ENCODE measurements at regions not wholly inside any gene's neighbourhood (a gene's known extent, or its start where the extent isn't known, plus 50 kb on each side); places are given as distances from the start of the nearest gene placed in this dataset.
"Not testable (repeated sequence)": the region's sequence is repeated elsewhere in the genome, so short reads cannot be mapped to it uniquely, and the experiment has no call there.

- Histone ChIP-seq H3K4me3 (ENCODE audit: low read length) (no peak overlapping the region), H3K9me3 (ENCODE audit: insufficient read depth, low read depth, low read length) (no peaks in the 10 kb centered on the region), H3K9ac (ENCODE audit: low read depth, low read length) (no peak overlapping the region)
These were observed 570.4 kb upstream of the ST8SIA4 start for GRCh38 chr5:101473483-101473882.

GRCh38 chr5:101461455-101461854, 558.4 kb upstream of the ST8SIA4 start:
- no peaks in the 10 kb centered on the region for H3K9me3 ChIP-seq (ENCODE audit: insufficient read depth, low read depth, low read length)
- H3K9ac ChIP-seq (ENCODE audit: low read depth, low read length): no peak overlapping the region
- no peaks in the 10 kb centered on the region for H3K36me3 ChIP-seq (ENCODE audit: insufficient read depth, low read depth, low read length)
- H3K4me1 ChIP-seq (ENCODE audit: insufficient read depth, low read length): no peaks in the 10 kb centered on the region
- H3K27me3 ChIP-seq (ENCODE audit: insufficient read depth, low read length): no peaks in the 10 kb centered on the region
- no peak overlapping the region for H3K27ac ChIP-seq (ENCODE audit: low read length)
- H3K4me3 ChIP-seq (ENCODE audit: low read length): no peak overlapping the region

More at GRCh38 chr5:101473483-101473882, 570.4 kb upstream of the ST8SIA4 start:
- no peaks in the 10 kb centered on the region for H3K4me1 ChIP-seq (ENCODE audit: insufficient read depth, low read length)
- H3K27me3 ChIP-seq (ENCODE audit: insufficient read depth, low read length): no peaks in the 10 kb centered on the region
- no peak overlapping the region for H3K27ac ChIP-seq (ENCODE audit: low read length)
- no peaks in the 10 kb centered on the region for H3K36me3 ChIP-seq (ENCODE audit: insufficient read depth, low read depth, low read length)

DNA sequence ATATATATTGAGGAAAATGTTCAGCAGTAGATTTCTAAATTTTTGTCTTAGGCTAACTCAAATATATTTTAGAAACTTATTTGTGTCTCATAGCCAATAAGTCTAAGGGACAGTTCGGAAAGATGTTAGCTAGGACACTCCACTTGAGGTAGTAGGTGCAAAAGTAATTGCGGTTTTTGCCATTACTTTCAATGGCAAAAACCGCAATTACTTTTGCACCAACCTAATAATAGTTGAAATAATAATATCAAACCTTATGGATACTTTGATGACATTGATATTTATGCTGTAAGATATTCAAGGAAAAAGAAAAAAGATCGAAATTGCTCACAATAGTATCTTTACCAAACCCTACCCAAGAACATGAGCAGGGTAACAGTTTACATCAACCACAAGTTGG, 555.5 kb upstream of the ST8SIA4 start:
- no peaks in the 10 kb centered on the region for H3K36me3 ChIP-seq (ENCODE audit: insufficient read depth, low read depth, low read length)
- no peak overlapping the region for H3K27ac ChIP-seq (ENCODE audit: low read length)
- no peaks in the 10 kb centered on the region for H3K27me3 ChIP-seq (ENCODE audit: insufficient read depth, low read length)
- H3K9ac ChIP-seq (ENCODE audit: low read depth, low read length): no peak overlapping the region
- no peaks in the 10 kb centered on the region for H3K4me1 ChIP-seq (ENCODE audit: insufficient read depth, low read length)
- no peak overlapping the region for H3K4me3 ChIP-seq (ENCODE audit: low read length)
- no peaks in the 10 kb centered on the region for H3K9me3 ChIP-seq (ENCODE audit: insufficient read depth, low read depth, low read length)

DNA sequence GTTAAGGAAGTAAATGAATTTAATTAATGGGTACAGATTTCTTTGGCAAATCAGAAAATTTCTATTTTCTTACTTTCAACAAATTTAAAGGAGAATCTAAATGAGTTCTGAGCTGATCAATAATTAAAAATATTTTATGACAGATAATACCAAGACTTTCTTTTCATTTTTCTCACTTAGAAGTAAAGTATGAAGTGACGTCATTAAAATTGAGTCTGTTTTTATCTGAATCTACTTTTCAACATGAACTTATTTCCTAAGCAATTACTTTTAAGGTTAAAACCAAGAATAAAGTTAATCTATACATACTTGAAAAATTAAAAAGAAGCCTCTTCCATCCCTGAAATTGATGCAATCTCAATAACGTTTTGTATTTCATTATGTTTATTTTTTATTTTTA, 552.8 kb upstream of the ST8SIA4 start:
- Histone ChIP-seq H3K4me1 (ENCODE audit: insufficient read depth, low read length) (peaks cover 4% of the 10 kb centered on the region; the same call in 1 of the 2 replicates), H3K4me3 (ENCODE audit: low read length) (no peak overlapping the region), H3K36me3 (ENCODE audit: insufficient read depth, low read depth, low read length) (no peaks in the 10 kb centered on the region), H3K9ac (ENCODE audit: low read depth, low read length) (no peak overlapping the region), H3K27me3 (ENCODE audit: insufficient read depth, low read length) (no peaks in the 10 kb centered on the region), H3K9me3 (ENCODE audit: insufficient read depth, low read depth, low read length) (no peaks in the 10 kb centered on the region), H3K27ac (ENCODE audit: low read length) (no peak overlapping the region)

DNA sequence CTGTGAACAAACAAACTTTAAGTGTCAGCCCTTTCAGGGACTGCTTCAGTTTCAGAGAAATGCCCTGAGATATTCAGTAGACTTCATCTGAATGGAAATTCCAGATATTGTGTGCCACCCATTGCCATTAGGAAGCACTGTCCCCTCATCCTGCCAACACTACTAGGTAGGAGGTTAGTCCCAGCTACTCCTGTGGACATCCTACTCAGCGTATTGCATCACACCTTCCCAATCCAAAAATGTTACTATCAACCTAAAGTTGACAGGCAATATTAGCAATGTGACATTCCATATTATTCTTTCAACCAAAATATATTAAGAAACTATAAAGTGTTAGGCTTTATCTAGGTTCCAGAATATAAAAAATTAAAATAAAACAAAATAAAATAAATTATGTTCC, 552.0 kb upstream of the ST8SIA4 start:
- Histone ChIP-seq H3K9me3 (ENCODE audit: insufficient read depth, low read depth, low read length) (no peaks in the 10 kb centered on the region), H3K4me1 (ENCODE audit: insufficient read depth, low read length) (peaks cover 12% of the 10 kb centered on the region; the same call in 1 of the 2 replicates), H3K4me3 (ENCODE audit: low read length) (no peak overlapping the region)

GRCh38 chr5:101442281-101442680, 539.2 kb upstream of the ST8SIA4 start:
- not testable (repeated sequence) for H3K4me3 ChIP-seq (ENCODE audit: low read length); H3K4me1 ChIP-seq (ENCODE audit: insufficient read depth, low read length); H3K36me3 ChIP-seq (ENCODE audit: insufficient read depth, low read depth, low read length); H3K27me3 ChIP-seq (ENCODE audit: insufficient read depth, low read length); H3K9ac ChIP-seq (ENCODE audit: low read depth, low read length); H3K27ac ChIP-seq (ENCODE audit: low read length); H3K9me3 ChIP-seq (ENCODE audit: insufficient read depth, low read depth, low read length)

More for the DNA sequence above, 552.0 kb upstream of the ST8SIA4 start:
- H3K27me3 ChIP-seq (ENCODE audit: insufficient read depth, low read length): no peaks in the 10 kb centered on the region
- no peaks in the 10 kb centered on the region for H3K36me3 ChIP-seq (ENCODE audit: insufficient read depth, low read depth, low read length)
- H3K27ac ChIP-seq (ENCODE audit: low read length): no peak overlapping the region
- H3K9ac ChIP-seq (ENCODE audit: low read depth, low read length): no peak overlapping the region

GRCh38 chr5:101440173-101440572, 537.1 kb upstream of the ST8SIA4 start:
- Histone ChIP-seq H3K36me3 (ENCODE audit: insufficient read depth, low read depth, low read length) (no peaks in the 10 kb centered on the region), H3K27ac (ENCODE audit: low read length) (no peak overlapping the region), H3K4me1 (ENCODE audit: insufficient read depth, low read length) (no peaks in the 10 kb centered on the region), H3K9me3 (ENCODE audit: insufficient read depth, low read depth, low read length) (peaks cover 7% of the 10 kb centered on the region; the same call in 1 of the 2 replicates), H3K27me3 (ENCODE audit: insufficient read depth, low read length) (no peaks in the 10 kb centered on the region), H3K4me3 (ENCODE audit: low read length) (no peak overlapping the region), H3K9ac (ENCODE audit: low read depth, low read length) (no peak overlapping the region)

- Histone ChIP-seq H3K36me3 (ENCODE audit: insufficient read depth, low read depth, low read length) (no peaks in the 10 kb centered on the region), H3K9me3 (ENCODE audit: insufficient read depth, low read depth, low read length) (peaks cover 7% of the 10 kb centered on the region; the same call in 1 of the 2 replicates), H3K27ac (ENCODE audit: low read length) (no peak overlapping the region), H3K27me3 (ENCODE audit: insufficient read depth, low read length) (no peaks in the 10 kb centered on the region), H3K4me3 (ENCODE audit: low read length) (no peak overlapping the region), H3K4me1 (ENCODE audit: insufficient read depth, low read length) (no peaks in the 10 kb centered on the region), H3K9ac (ENCODE audit: low read depth, low read length) (no peak overlapping the region)
These were observed 534.3 kb upstream of the ST8SIA4 start for GRCh38 chr5:101437351-101437750.

DNA sequence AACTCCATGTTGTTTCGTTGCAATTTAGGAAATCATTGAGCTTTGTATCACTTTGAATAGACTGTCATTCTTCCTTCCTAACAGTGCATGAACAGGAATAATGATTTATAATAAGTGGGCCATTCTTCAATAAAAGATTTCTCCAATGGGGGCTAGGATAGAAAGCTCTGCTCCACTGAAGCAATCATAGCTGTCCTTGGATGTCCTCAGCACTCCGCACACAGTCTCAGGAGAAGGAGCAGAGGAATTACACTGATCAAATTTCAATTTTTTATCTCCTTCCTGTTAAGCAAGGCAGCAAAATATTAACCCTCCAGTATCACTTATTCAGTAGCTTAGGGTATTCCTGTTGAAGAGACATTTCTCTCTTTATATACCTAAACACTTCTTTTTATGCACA, 532.7 kb upstream of the ST8SIA4 start:
- no peak overlapping the region for H3K4me3 ChIP-seq (ENCODE audit: low read length)
- H3K9ac ChIP-seq (ENCODE audit: low read depth, low read length): no peak overlapping the region
- no peaks in the 10 kb centered on the region for H3K27me3 ChIP-seq (ENCODE audit: insufficient read depth, low read length)
- H3K9me3 ChIP-seq (ENCODE audit: insufficient read depth, low read depth, low read length): no peaks in the 10 kb centered on the region
- no peak overlapping the region for H3K27ac ChIP-seq (ENCODE audit: low read length)
- H3K36me3 ChIP-seq (ENCODE audit: insufficient read depth, low read depth, low read length): no peaks in the 10 kb centered on the region
- H3K4me1 ChIP-seq (ENCODE audit: insufficient read depth, low read length): no peaks in the 10 kb centered on the region

DNA sequence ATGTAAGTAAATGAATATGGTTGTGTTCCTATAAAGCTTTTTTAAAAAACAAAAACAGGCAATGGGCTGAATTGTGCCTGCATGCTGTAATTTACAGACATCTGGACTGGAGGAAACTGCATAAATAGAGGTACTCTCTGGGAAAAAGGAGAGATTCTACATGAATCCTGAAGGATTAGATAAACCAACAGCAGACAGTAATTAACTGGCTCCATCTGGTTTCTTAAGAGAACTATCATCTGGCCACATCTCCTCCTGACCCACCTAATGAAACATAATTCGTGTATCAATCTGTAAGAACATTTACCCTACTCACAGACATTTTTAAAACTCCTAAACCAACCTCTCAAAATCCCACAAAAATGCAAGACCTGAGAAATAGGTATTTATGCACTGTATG, 528.1 kb upstream of the ST8SIA4 start:
- Histone ChIP-seq H3K36me3 (ENCODE audit: insufficient read depth, low read depth, low read length) (no peaks in the 10 kb centered on the region), H3K9ac (ENCODE audit: low read depth, low read length) (no peak overlapping the region), H3K4me1 (ENCODE audit: insufficient read depth, low read length) (no peaks in the 10 kb centered on the region), H3K27me3 (ENCODE audit: insufficient read depth, low read length) (no peaks in the 10 kb centered on the region), H3K4me3 (ENCODE audit: low read length) (no peak overlapping the region), H3K27ac (ENCODE audit: low read length) (no peak overlapping the region), H3K9me3 (ENCODE audit: insufficient read depth, low read depth, low read length) (no peaks in the 10 kb centered on the region)

- Histone ChIP-seq H3K9me3 (ENCODE audit: insufficient read depth, low read depth, low read length) (no peaks in the 10 kb centered on the region), H3K27ac (ENCODE audit: low read length) (no peak overlapping the region), H3K4me3 (ENCODE audit: low read length) (no peak overlapping the region), H3K9ac (ENCODE audit: low read depth, low read length) (no peak overlapping the region), H3K27me3 (ENCODE audit: insufficient read depth, low read length) (no peaks in the 10 kb centered on the region), H3K4me1 (ENCODE audit: insufficient read depth, low read length) (no peaks in the 10 kb centered on the region), H3K36me3 (ENCODE audit: insufficient read depth, low read depth, low read length) (no peaks in the 10 kb centered on the region)
These were observed 527.5 kb upstream of the ST8SIA4 start for GRCh38 chr5:101430551-101430950.

DNA sequence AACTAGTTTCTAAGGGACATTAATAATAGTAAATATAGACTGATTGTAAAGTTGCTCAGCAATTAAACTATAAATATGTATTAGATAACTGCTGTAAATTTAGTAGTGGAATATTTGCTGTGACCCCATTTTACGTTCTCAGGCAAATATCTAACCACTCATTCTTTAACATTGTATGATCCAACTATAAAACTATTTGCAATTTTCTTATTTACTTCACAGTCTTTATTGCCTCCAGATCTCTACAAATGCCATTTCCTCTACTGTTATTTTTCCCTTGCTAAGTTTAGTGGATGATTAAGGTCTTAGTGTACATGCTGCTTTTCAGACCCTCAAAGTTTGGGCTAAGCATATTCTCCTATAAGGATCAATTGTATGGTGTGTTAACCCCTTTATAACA, 526.2 kb upstream of the ST8SIA4 start:
- Histone ChIP-seq H3K9ac (ENCODE audit: low read depth, low read length) (no peak overlapping the region), H3K27me3 (ENCODE audit: insufficient read depth, low read length) (no peaks in the 10 kb centered on the region), H3K9me3 (ENCODE audit: insufficient read depth, low read depth, low read length) (no peaks in the 10 kb centered on the region), H3K27ac (ENCODE audit: low read length) (no peak overlapping the region), H3K4me1 (ENCODE audit: insufficient read depth, low read length) (no peaks in the 10 kb centered on the region), H3K4me3 (ENCODE audit: low read length) (no peak overlapping the region), H3K36me3 (ENCODE audit: insufficient read depth, low read depth, low read length) (no peaks in the 10 kb centered on the region)
